Trophoblast cell (in vitro differentiated cells and primary cell): ENCODE measurements at regions not wholly inside any gene's neighbourhood (a gene's known extent, or its start where the extent isn't known, plus 50 kb on each side); places are given as distances from the start of the nearest gene placed in this dataset.

ENCODE experiments used
- DNase-seq, 2 donors: peaks; one replicate each; pipeline ENCODE4 v3.0.0-alpha.2; 2016
- H2AFZ ChIP-seq: 2 replicates; pipeline ENCODE4 v1.6.1; 2013; ENCODE audit warnings: low read length, moderate library complexity, mild to moderate bottlenecking; ENCODE audit not compliant: insufficient read depth, poor library complexity
- H2AK5ac ChIP-seq: 2 replicates; pipeline ENCODE4 v1.6.1; 2013; ENCODE audit warnings: mild to moderate bottlenecking, low read length
- H2BK120ac ChIP-seq: 2 replicates; pipeline ENCODE4 v1.6.1; 2013; ENCODE audit warnings: low read length, mild to moderate bottlenecking, moderate library complexity; ENCODE audit not compliant: insufficient read depth, poor library complexity
- H2BK12ac ChIP-seq: 2 replicates; pipeline ENCODE4 v1.6.1; 2013; ENCODE audit warnings: mild to moderate bottlenecking, low read length, moderate library complexity
- H2BK5ac ChIP-seq: 2 replicates; pipeline ENCODE4 v1.6.1; 2013; ENCODE audit warnings: low read length, low read depth, moderate library complexity, mild to moderate bottlenecking; ENCODE audit not compliant: poor library complexity
- H3K14ac ChIP-seq: 2 replicates; pipeline ENCODE4 v1.6.1; 2013; ENCODE audit warnings: mild to moderate bottlenecking, low read length
- H3K18ac ChIP-seq: 2 replicates; pipeline ENCODE4 v1.6.1; 2013; ENCODE audit warnings: mild to moderate bottlenecking, low read length
- H3K23ac ChIP-seq: 2 replicates; pipeline ENCODE4 v1.6.1; 2013; ENCODE audit warnings: low read length
- H3K27ac ChIP-seq: 2 replicates; pipeline ENCODE4 v1.5.1; 2013; ENCODE audit warnings: low read depth, mild to moderate bottlenecking, inconsistent platforms, low read length, moderate library complexity
- H3K27me3 ChIP-seq: 2 replicates; pipeline ENCODE4 v1.6.1; 2013; ENCODE audit warnings: inconsistent platforms, mild to moderate bottlenecking, low read length, moderate library complexity; ENCODE audit not compliant: insufficient read depth
- H3K36me3 ChIP-seq, 2 experiments: 1 replicate in 1 of 2; 2 replicates in 1 of 2; pipeline ENCODE4 v1.6.1; 2013; ENCODE audit warnings: low read length in 2 of 2, mild to moderate bottlenecking in 2 of 2, moderate library complexity in 1 of 2; ENCODE audit not compliant: insufficient read depth in 2 of 2, control insufficient read depth in 1 of 2
- H3K4ac ChIP-seq: 2 replicates; pipeline ENCODE4 v1.6.1; 2013; ENCODE audit warnings: low read depth, mild to moderate bottlenecking, low read length, moderate library complexity
- H3K4me1 ChIP-seq, 2 experiments: 1 replicate in 1 of 2; 2 replicates in 1 of 2; pipeline ENCODE4 v1.6.1; 2013; ENCODE audit warnings: low read length in 2 of 2, mild to moderate bottlenecking in 2 of 2, moderate library complexity in 1 of 2; ENCODE audit not compliant: insufficient read depth in 2 of 2, control insufficient read depth in 1 of 2
- H3K4me2 ChIP-seq: 2 replicates; pipeline ENCODE4 v1.6.1; 2013; ENCODE audit warnings: inconsistent platforms, mild to moderate bottlenecking, low read length, moderate library complexity
- H3K4me3 ChIP-seq: 2 replicates; pipeline ENCODE4 v1.5.1; 2013; ENCODE audit warnings: mild to moderate bottlenecking, low read depth, low read length, inconsistent platforms
- H3K79me1 ChIP-seq: one replicate; pipeline ENCODE4 v1.6.1; 2013; ENCODE audit warnings: low read length
- H3K79me2 ChIP-seq: 2 replicates; pipeline ENCODE4 v1.6.1; 2013; ENCODE audit warnings: low read length, mild to moderate bottlenecking; ENCODE audit not compliant: control insufficient read depth, insufficient read depth, poor library complexity
- H3K9ac ChIP-seq: 2 replicates; pipeline ENCODE4 v1.6.1; 2013; ENCODE audit warnings: mild to moderate bottlenecking, low read length
- H3K9me3 ChIP-seq: 2 replicates; pipeline ENCODE4 v1.6.1; 2013; ENCODE audit warnings: low read depth, mild to moderate bottlenecking, control low read depth, inconsistent platforms, low read length; ENCODE audit not compliant: insufficient read depth
- H4K12ac ChIP-seq: 2 replicates; pipeline ENCODE4 v1.6.1; 2013; ENCODE audit warnings: low read depth, mild to moderate bottlenecking, low read length, moderate library complexity
- H4K8ac ChIP-seq: 2 replicates; pipeline ENCODE4 v1.6.1; 2013; ENCODE audit warnings: low read depth, mild to moderate bottlenecking, low read length, moderate library complexity
- H4K91ac ChIP-seq: one replicate; pipeline ENCODE4 v1.6.1; 2013; ENCODE audit warnings: low read depth, mild to moderate bottlenecking, low read length, moderate library complexity
- WGBS: extraction: QIAGEN DNeasy Blood & Tissue Kit; methylation state at CpG from one replicate; pipeline ENCODE4 v1.1.7; 2013; ENCODE audit warnings: missing lambda C conversion rate; ENCODE audit not compliant: insufficient read length, insufficient coverage; ENCODE audit errors: extremely low coverage; 5-methylcytosine and 5-hydroxymethylcytosine counted together

GRCh38 chr22:26835929-26836528 is 178.6 kb downstream of the MIAT start:
- Histone ChIP-seq H3K4me2 (no peak overlapping the region), H3K4me1 (peaks cover 0 to 3% of the 10 kb centered on the region in 2 experiments), H3K23ac (no peak overlapping the region), H3K14ac (no peak overlapping the region), H3K18ac (no peak overlapping the region), H3K9me3 (no peaks in the 10 kb centered on the region), H3K27ac (no peak overlapping the region), H4K8ac (no peak overlapping the region), H3K27me3 (no peaks in the 10 kb centered on the region), H2AK5ac (no peak overlapping the region), H3K79me2 (no peaks in the 10 kb centered on the region), H3K36me3 (no peaks in the 10 kb centered on the region), H3K4me3 (no peak overlapping the region), H4K91ac (no peak overlapping the region), H3K79me1 (no peaks in the 10 kb centered on the region), H2BK120ac (no peak overlapping the region), H4K12ac (no peak overlapping the region), H2AFZ (no peak overlapping the region), H2BK12ac (no peak overlapping the region), H3K9ac (no peak overlapping the region), H3K4ac (no peak overlapping the region), H2BK5ac (no peak overlapping the region)
- peak; percentile 6 to 43 for DNase-seq
- WGBS: no CpG with 5 or more reads among the region's 3 CpGs

GRCh38 chr22:26837784-26838470 is 180.5 kb downstream of the MIAT start:
- H3K27me3 ChIP-seq: no peaks in the 10 kb centered on the region
- H2AFZ ChIP-seq: no peak overlapping the region
- H4K8ac ChIP-seq: no peak overlapping the region
- WGBS: no CpG with 5 or more reads among the region's 5 CpGs
- no peaks in the 10 kb centered on the region for H3K36me3 ChIP-seq
- no peaks in the 10 kb centered on the region for H3K79me1 ChIP-seq
- H2AK5ac ChIP-seq: no peak overlapping the region
- H3K79me2 ChIP-seq: no peaks in the 10 kb centered on the region
- no peak overlapping the region for H3K4me2 ChIP-seq
- no peak overlapping the region for H2BK12ac ChIP-seq
- H2BK5ac ChIP-seq: no peak overlapping the region
- no peak overlapping the region for H4K12ac ChIP-seq
- H4K91ac ChIP-seq: no peak overlapping the region
- H3K9ac ChIP-seq: no peak overlapping the region
- H3K27ac ChIP-seq: no peak overlapping the region
- no peaks in the 10 kb centered on the region for H3K9me3 ChIP-seq
- no peak overlapping the region for H3K4ac ChIP-seq
- H3K4me1 ChIP-seq: peaks cover 0 to 3% of the 10 kb centered on the region in 2 experiments
- H2BK120ac ChIP-seq: no peak overlapping the region
- no peak for DNase-seq
- H3K4me3 ChIP-seq: no peak overlapping the region
- no peak overlapping the region for H3K23ac ChIP-seq
- no peak overlapping the region for H3K18ac ChIP-seq
- no peak overlapping the region for H3K14ac ChIP-seq

- H2BK5ac ChIP-seq: no peak overlapping the region
- H3K27me3 ChIP-seq: no peaks in the 10 kb centered on the region
- no peak for DNase-seq
- no peak overlapping the region for H3K18ac ChIP-seq
- no peaks in the 10 kb centered on the region for H3K79me2 ChIP-seq
- H4K12ac ChIP-seq: no peak overlapping the region
- no peak overlapping the region for H3K4me3 ChIP-seq
- no peaks in the 10 kb centered on the region for H3K9me3 ChIP-seq
- H4K8ac ChIP-seq: no peak overlapping the region
- H2AFZ ChIP-seq: no peak overlapping the region
- H4K91ac ChIP-seq: no peak overlapping the region
- H3K27ac ChIP-seq: no peak overlapping the region
- H3K36me3 ChIP-seq: no peaks in the 10 kb centered on the region
- no peak overlapping the region for H2AK5ac ChIP-seq
- H3K14ac ChIP-seq: no peak overlapping the region
- no peak overlapping the region for H3K4ac ChIP-seq
- H3K79me1 ChIP-seq: no peaks in the 10 kb centered on the region
- no peak overlapping the region for H2BK120ac ChIP-seq
- H3K9ac ChIP-seq: no peak overlapping the region
- no peak overlapping the region for H3K4me2 ChIP-seq
- H2BK12ac ChIP-seq: no peak overlapping the region
- H3K4me1 ChIP-seq: peaks cover 0 to 3% of the 10 kb centered on the region in 2 experiments
- no CpG with 5 or more reads among the region's 5 CpGs for WGBS
- H3K23ac ChIP-seq: no peak overlapping the region
Measured at GRCh38 chr22:26838471-26838825, 181.1 kb downstream of the MIAT start.

- no peak overlapping the region for H3K4me3 ChIP-seq
- H4K12ac ChIP-seq: no peak overlapping the region
- H4K8ac ChIP-seq: no peak overlapping the region
- H3K27ac ChIP-seq: no peak overlapping the region
- no peak overlapping the region for H2BK120ac ChIP-seq
- no peak overlapping the region for H3K4ac ChIP-seq
- H2BK5ac ChIP-seq: no peak overlapping the region
- peaks cover 3% of the 10 kb centered on the region for H3K9me3 ChIP-seq
- H3K27me3 ChIP-seq: no peaks in the 10 kb centered on the region
- H2AK5ac ChIP-seq: no peak overlapping the region
- no peak overlapping the region for H2AFZ ChIP-seq
- no peak overlapping the region for H4K91ac ChIP-seq
- no peak for DNase-seq
- H3K79me1 ChIP-seq: no peaks in the 10 kb centered on the region
- no peak overlapping the region for H3K18ac ChIP-seq
- H3K9ac ChIP-seq: no peak overlapping the region
- H3K4me1 ChIP-seq: peaks cover 0 to 3% of the 10 kb centered on the region in 2 experiments
- H2BK12ac ChIP-seq: no peak overlapping the region
- no peaks in the 10 kb centered on the region for H3K79me2 ChIP-seq
- no CpG with 5 or more reads among the region's 5 CpGs for WGBS
- H3K23ac ChIP-seq: no peak overlapping the region
- H3K36me3 ChIP-seq: no peaks in the 10 kb centered on the region
- H3K4me2 ChIP-seq: no peak overlapping the region
- H3K14ac ChIP-seq: no peak overlapping the region
Measured at GRCh38 chr22:26839216-26839615, 181.8 kb downstream of the MIAT start.
